MM.1S (cell line): ENCODE measurements at regions not wholly inside any gene's neighbourhood (a gene's known extent, or its start where the extent isn't known, plus 50 kb on each side); places are given as distances from the start of the nearest gene placed in this dataset.

Experiments used
- DNase-seq: peaks from one replicate; pipeline ENCODE4 v3.0.0-alpha.2; 2015
- H2AFZ ChIP-seq: fragments of 300-600 bp; sonication (generic); 2 replicates; pipeline ENCODE4 v1.6.0; 2016; ENCODE audit warnings: antibody characterized with exemption, low read length
- H3F3A ChIP-seq: fragments of 300-600 bp; sonication (generic); 2 replicates; pipeline ENCODE4 v1.6.1; 2016; ENCODE audit warnings: mild to moderate bottlenecking, antibody characterized with exemption, low read length, moderate library complexity, mixed read lengths; ENCODE audit not compliant: insufficient read depth
- H3K27ac ChIP-seq: fragments of 300-600 bp; sonication (generic); 2 replicates; pipeline ENCODE4 v1.5.1; 2016; ENCODE audit warnings: mild to moderate bottlenecking, low read length
- H3K27me3 ChIP-seq: fragments of 300-600 bp; sonication (generic); replicated peaks from 2 replicates; pipeline ENCODE4 v1.6.0; 2016; ENCODE audit warnings: low read length; ENCODE audit not compliant: insufficient read depth
- H3K36me3 ChIP-seq: fragments of 300-600 bp; sonication (generic); replicated peaks from 2 replicates; pipeline ENCODE4 v1.6.1; 2016; ENCODE audit warnings: mild to moderate bottlenecking, low read length, mixed read lengths; ENCODE audit not compliant: insufficient read depth
- H3K4me1 ChIP-seq: fragments of 300-600 bp; sonication (generic); 2 replicates; pipeline ENCODE4 v1.6.1; 2016; ENCODE audit warnings: low read length, mixed read lengths
- H3K4me2 ChIP-seq: fragments of 300-600 bp; sonication (generic); 2 replicates; pipeline ENCODE4 v1.6.0; 2016; ENCODE audit warnings: low read depth, low read length
- H3K4me3 ChIP-seq: fragments of 300-600 bp; sonication (generic); 2 replicates; pipeline ENCODE4 v1.5.1; 2016; ENCODE audit warnings: low read length, mixed read lengths
- H3K79me2 ChIP-seq: fragments of 300-600 bp; sonication (generic); 2 replicates; pipeline ENCODE4 v1.6.1; 2016; ENCODE audit warnings: mixed run types, low read length, mixed read lengths
- H3K9ac ChIP-seq: fragments of 300-600 bp; sonication (generic); 2 replicates; pipeline ENCODE4 v1.6.1; 2016; ENCODE audit warnings: low read length, mixed read lengths
- H3K9me2 ChIP-seq: fragments of 300-600 bp; sonication (generic); replicated peaks from 2 replicates; pipeline ENCODE4 v1.6.1; 2016; ENCODE audit warnings: mild to moderate bottlenecking, low read length, mixed read lengths; ENCODE audit not compliant: insufficient read depth
- H3K9me3 ChIP-seq: fragments of 300-600 bp; sonication (generic); replicated peaks from 2 replicates; pipeline ENCODE4 v1.6.1; 2016; ENCODE audit warnings: mild to moderate bottlenecking, low read length, mixed read lengths; ENCODE audit not compliant: insufficient read depth
- H4K20me1 ChIP-seq: fragments of 300-600 bp; sonication (generic); 2 replicates; pipeline ENCODE4 v1.6.1; 2016; ENCODE audit warnings: mild to moderate bottlenecking, low read length, moderate library complexity, mixed read lengths; ENCODE audit not compliant: insufficient read depth
- EZH2 ChIP-seq: fragments of 300-600 bp; sonication (generic); optimal IDR thresholded peaks from 2 replicates; pipeline ENCODE3; 2017; ENCODE audit warnings: low read depth, mild to moderate bottlenecking, antibody characterized with exemption, low read length, mixed read lengths
- EZH2phosphoT487 ChIP-seq: fragments of 300-600 bp; sonication (generic); IDR thresholded peaks from 2 replicates; pipeline ENCODE4 v1.6.1; 2018; ENCODE audit warnings: antibody characterized with exemption, low read length
- TF ChIP-seq, protein P1 (sequence below): fragments of 300-600 bp; sonication (generic); IDR thresholded peaks from 2 replicates; pipeline ENCODE4 v1.5.1; 2016; ENCODE audit warnings: antibody characterized with exemption, low read length, mixed read lengths

DNA sequence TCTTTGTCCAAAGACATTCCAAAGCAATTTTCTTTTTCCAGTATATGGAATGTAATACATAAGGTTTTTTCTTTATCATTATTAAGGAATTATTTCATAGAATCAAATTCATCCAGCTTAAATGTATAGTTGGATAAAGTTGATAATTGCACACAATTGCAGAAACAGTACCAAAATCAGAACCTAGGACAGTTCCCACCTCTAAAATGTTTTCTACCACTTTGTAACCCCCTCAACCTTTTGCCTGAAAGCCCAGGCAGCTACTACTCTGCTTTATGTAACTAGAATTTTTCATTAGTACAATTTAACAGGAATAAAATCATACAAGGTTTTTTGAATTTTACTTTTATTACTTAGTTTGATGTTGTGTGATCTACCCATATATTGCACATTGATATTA is 98.0 kb downstream of the PRR20E start:
- Histone ChIP-seq H3K4me2 (no peak overlapping the region), H3K9ac (no peak overlapping the region), H4K20me1 (no peaks in the 10 kb centered on the region), H3K9me3 (no peaks in the 10 kb centered on the region), H2AFZ (no peak overlapping the region), H3K4me1 (no peaks in the 10 kb centered on the region), H3K4me3 (no peak overlapping the region), H3K27ac (no peak overlapping the region), H3K27me3 (no peaks in the 10 kb centered on the region), H3K9me2 (no peaks in the 10 kb centered on the region), H3K79me2 (no peaks in the 10 kb centered on the region), H3F3A (no peaks in the 10 kb centered on the region), H3K36me3 (no peaks in the 10 kb centered on the region)
- TF ChIP-seq, protein P1, sequence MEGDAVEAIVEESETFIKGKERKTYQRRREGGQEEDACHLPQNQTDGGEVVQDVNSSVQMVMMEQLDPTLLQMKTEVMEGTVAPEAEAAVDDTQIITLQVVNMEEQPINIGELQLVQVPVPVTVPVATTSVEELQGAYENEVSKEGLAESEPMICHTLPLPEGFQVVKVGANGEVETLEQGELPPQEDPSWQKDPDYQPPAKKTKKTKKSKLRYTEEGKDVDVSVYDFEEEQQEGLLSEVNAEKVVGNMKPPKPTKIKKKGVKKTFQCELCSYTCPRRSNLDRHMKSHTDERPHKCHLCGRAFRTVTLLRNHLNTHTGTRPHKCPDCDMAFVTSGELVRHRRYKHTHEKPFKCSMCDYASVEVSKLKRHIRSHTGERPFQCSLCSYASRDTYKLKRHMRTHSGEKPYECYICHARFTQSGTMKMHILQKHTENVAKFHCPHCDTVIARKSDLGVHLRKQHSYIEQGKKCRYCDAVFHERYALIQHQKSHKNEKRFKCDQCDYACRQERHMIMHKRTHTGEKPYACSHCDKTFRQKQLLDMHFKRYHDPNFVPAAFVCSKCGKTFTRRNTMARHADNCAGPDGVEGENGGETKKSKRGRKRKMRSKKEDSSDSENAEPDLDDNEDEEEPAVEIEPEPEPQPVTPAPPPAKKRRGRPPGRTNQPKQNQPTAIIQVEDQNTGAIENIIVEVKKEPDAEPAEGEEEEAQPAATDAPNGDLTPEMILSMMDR = no peak
- TF ChIP-seq EZH2phosphoT487 = no peak
- TF ChIP-seq EZH2 = no peak
- DNase-seq = no peak

DNA sequence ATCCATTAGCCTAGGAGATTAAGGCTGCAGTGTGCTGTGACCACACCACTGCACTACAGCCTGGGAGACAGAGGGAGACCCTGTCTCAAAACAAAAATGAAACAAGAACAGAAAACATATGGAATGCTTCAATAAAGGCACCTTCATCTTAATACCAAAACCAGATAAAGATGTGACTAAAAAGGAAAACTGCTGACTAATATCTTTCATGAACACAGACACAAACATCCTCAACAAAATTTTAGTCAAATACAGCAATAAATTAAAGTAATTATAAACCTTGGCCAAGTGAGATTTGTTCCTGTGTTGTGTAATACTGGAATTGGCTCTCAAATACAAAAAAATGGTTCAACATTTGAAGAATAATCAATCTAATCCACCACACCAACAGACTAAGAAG is 103.5 kb downstream of the PRR20E start:
- Histone ChIP-seq H3K27ac (no peak overlapping the region), H3F3A (no peaks in the 10 kb centered on the region), H3K9me2 (no peaks in the 10 kb centered on the region), H3K36me3 (no peaks in the 10 kb centered on the region), H3K9ac (no peak overlapping the region), H2AFZ (no peak overlapping the region), H4K20me1 (no peaks in the 10 kb centered on the region), H3K27me3 (no peaks in the 10 kb centered on the region), H3K4me1 (no peaks in the 10 kb centered on the region), H3K4me3 (no peak overlapping the region), H3K9me3 (no peaks in the 10 kb centered on the region), H3K4me2 (no peak overlapping the region), H3K79me2 (no peaks in the 10 kb centered on the region)
- DNase-seq = no peak
- no peak for TF ChIP-seq EZH2phosphoT487
- TF ChIP-seq EZH2 = no peak
- TF ChIP-seq, protein P1 = no peak

DNA sequence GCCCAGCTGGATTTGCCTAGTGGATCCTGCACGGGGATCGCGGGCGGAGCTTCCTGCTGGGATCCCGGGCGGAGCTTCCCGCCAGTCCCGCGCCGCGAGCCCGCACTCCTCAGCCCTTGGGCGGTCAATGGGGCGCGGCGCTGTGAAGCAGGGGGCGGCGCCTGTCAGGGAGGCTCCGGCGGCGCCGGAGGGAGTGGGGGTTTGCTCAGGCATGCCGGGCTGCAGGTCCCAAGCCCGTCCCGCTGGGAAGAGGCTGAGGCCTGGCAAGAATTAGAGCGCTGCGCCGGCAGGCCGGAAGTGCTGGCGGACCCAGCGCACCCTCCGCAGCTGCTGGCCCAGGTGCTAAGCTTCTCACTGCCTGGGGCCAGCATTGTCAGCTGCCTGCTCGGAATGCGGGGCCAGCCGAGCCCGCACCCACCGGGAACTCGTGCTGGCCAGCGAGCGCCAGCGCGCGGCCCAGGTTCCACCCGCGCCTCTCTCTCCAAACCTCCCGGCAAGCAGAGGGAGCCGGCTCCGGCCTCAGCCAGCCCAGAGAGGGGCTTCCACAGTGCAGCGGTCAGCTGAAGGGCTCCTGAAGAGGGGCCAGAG is 119.6 kb downstream of the PRR20E start:
- Histone ChIP-seq H3K79me2 (no peaks in the 10 kb centered on the region), H3K4me2 (no peak overlapping the region), H3K36me3 (no peaks in the 10 kb centered on the region), H4K20me1 (no peaks in the 10 kb centered on the region), H3F3A (no peaks in the 10 kb centered on the region), H3K9me3 (no peaks in the 10 kb centered on the region), H3K4me1 (no peaks in the 10 kb centered on the region), H3K27me3 (no peaks in the 10 kb centered on the region), H3K9me2 (no peaks in the 10 kb centered on the region), H3K9ac (no peak overlapping the region), H3K4me3 (no peak overlapping the region), H3K27ac (no peak overlapping the region), H2AFZ (no peak overlapping the region)
- no peak for DNase-seq
- no peak for TF ChIP-seq EZH2phosphoT487
- no peak for TF ChIP-seq EZH2
- TF ChIP-seq, protein P1 = no peak
